OCI-LY1 (cell line): ENCODE measurements at regions not wholly inside any gene's neighbourhood (a gene's known extent, or its start where the extent isn't known, plus 50 kb on each side); places are given as distances from the start of the nearest gene placed in this dataset.

Experiments
- H2AFZ ChIP-seq: fragments of 200-600 bp; sonication (generic), shearing (Covaris generic); 2 replicates; pipeline ENCODE4 v1.6.0; 2014; ENCODE audit warnings: antibody characterized with exemption, mild to moderate bottlenecking, low read length
- H3F3A ChIP-seq: fragments of 200-600 bp; sonication (generic), shearing (Covaris generic); 2 replicates; pipeline ENCODE4 v1.6.0; 2014; ENCODE audit warnings: mild to moderate bottlenecking, antibody characterized with exemption, low read length, moderate library complexity; ENCODE audit not compliant: insufficient read depth
- H3K27ac ChIP-seq: fragments of 200-600 bp; sonication (generic); 2 replicates; pipeline ENCODE4 v1.5.1; 2014; ENCODE audit warnings: low read length, mixed run types, mild to moderate bottlenecking, low read depth; ENCODE audit not compliant: poor library complexity, severe bottlenecking
- H3K27me3 ChIP-seq: fragments of 200-600 bp; sonication (generic); 2 replicates; pipeline ENCODE4 v1.6.0; 2014; ENCODE audit warnings: antibody characterized with exemption, mild to moderate bottlenecking, low read length, moderate library complexity; ENCODE audit not compliant: insufficient read depth
- H3K36me3 ChIP-seq: fragments of 200-600 bp; sonication (generic); 2 replicates; pipeline ENCODE4 v1.6.1; 2014; ENCODE audit warnings: mild to moderate bottlenecking, antibody characterized with exemption, low read length, moderate library complexity, mixed read lengths; ENCODE audit not compliant: insufficient read depth
- H3K4me1 ChIP-seq: fragments of 200-600 bp; sonication (generic); 2 replicates; pipeline ENCODE4 v1.5.1; 2014; ENCODE audit warnings: mild to moderate bottlenecking, low read length, moderate library complexity; ENCODE audit not compliant: insufficient read depth, severe bottlenecking
- H3K4me2 ChIP-seq: fragments of 200-600 bp; sonication (generic), shearing (Covaris generic); 2 replicates; pipeline ENCODE4 v1.6.1; 2014; ENCODE audit warnings: low read length
- H3K4me3 ChIP-seq: fragments of 200-600 bp; sonication (generic); 2 replicates; pipeline ENCODE4 v1.5.1; 2014; ENCODE audit warnings: low read length, low read depth, mild to moderate bottlenecking, mixed read lengths; ENCODE audit not compliant: poor library complexity, severe bottlenecking
- H3K79me2 ChIP-seq: fragments of 200-600 bp; shearing (Covaris generic); 2 replicates; pipeline ENCODE4 v1.6.1; 2016; ENCODE audit warnings: mixed run types, low read length, mixed read lengths; ENCODE audit not compliant: insufficient read depth
- H3K9ac ChIP-seq: fragments of 200-600 bp; sonication (generic), shearing (Covaris generic); 2 replicates; pipeline ENCODE4 v1.6.1; 2014; ENCODE audit warnings: mild to moderate bottlenecking, low read length, mixed read lengths
- H3K9me2 ChIP-seq: fragments of 200-600 bp; sonication (generic), shearing (Covaris generic); 2 replicates; pipeline ENCODE4 v1.6.1; 2014; ENCODE audit warnings: low read depth, mild to moderate bottlenecking, low read length, mixed read lengths
- H3K9me3 ChIP-seq: fragments of 200-600 bp; shearing (Covaris generic); 2 replicates; pipeline ENCODE4 v1.6.1; 2014; ENCODE audit warnings: low read length, mixed read lengths
- H4K20me1 ChIP-seq: fragments of 200-600 bp; sonication (generic), shearing (Covaris generic); 2 replicates; pipeline ENCODE4 v1.6.0; 2016; ENCODE audit warnings: mild to moderate bottlenecking, low read length; ENCODE audit not compliant: insufficient read depth
- EZH2 ChIP-seq: fragments of 200-600 bp; sonication (generic), shearing (Covaris generic); IDR thresholded peaks from 2 replicates; pipeline ENCODE4 v1.8.0; 2017; ENCODE audit warnings: borderline replicate concordance, mixed run types, mild to moderate bottlenecking, antibody characterized with exemption, low read length, moderate library complexity, mixed read lengths
- TF ChIP-seq, protein P1 (sequence below): fragments of 200-600 bp; sonication (generic), shearing (Covaris generic); IDR thresholded peaks from 2 replicates; pipeline ENCODE4 v1.5.1; 2017; ENCODE audit warnings: mild to moderate bottlenecking, antibody characterized with exemption, low read length, moderate library complexity, mixed read lengths

DNA sequence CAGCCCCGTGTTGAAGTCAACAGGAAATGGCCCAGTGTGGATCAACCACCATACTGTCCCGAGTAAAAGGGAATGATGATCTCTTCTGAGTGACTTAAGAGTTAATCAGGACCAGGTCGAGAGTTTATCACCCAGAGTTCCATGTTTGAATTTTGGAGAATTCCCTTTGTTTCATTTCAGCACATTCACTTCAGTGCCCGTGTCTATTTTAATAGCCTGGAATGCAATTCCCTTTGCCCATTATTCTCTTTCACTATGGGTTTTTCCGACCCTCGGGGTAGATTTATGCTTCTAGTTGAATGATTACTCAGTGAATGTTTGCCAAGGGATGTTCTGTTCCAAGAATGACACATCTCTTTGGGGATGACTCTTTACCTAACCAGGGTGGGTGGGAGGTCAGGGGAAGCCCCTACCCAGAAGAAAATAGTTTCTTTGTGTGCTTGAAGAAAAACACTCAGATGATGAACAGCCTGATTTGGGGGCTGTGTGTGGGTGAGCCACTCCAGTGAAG is 594.9 kb downstream of the INHBA start:
- H3K4me2 ChIP-seq, result no peak overlapping the region
- no peaks in the 10 kb centered on the region for H3K79me2 ChIP-seq
- no peaks in the 10 kb centered on the region for H4K20me1 ChIP-seq
- no peaks in the 10 kb centered on the region for H3K36me3 ChIP-seq
- no peaks in the 10 kb centered on the region for H3K27me3 ChIP-seq
- no peaks in the 10 kb centered on the region for H3K9me2 ChIP-seq
- H3K4me3 ChIP-seq, result no peak overlapping the region
- H3K9me3 ChIP-seq, result no peaks in the 10 kb centered on the region
- H3F3A ChIP-seq, result no peaks in the 10 kb centered on the region
- no peak overlapping the region for H3K9ac ChIP-seq
- TF ChIP-seq, protein P1, sequence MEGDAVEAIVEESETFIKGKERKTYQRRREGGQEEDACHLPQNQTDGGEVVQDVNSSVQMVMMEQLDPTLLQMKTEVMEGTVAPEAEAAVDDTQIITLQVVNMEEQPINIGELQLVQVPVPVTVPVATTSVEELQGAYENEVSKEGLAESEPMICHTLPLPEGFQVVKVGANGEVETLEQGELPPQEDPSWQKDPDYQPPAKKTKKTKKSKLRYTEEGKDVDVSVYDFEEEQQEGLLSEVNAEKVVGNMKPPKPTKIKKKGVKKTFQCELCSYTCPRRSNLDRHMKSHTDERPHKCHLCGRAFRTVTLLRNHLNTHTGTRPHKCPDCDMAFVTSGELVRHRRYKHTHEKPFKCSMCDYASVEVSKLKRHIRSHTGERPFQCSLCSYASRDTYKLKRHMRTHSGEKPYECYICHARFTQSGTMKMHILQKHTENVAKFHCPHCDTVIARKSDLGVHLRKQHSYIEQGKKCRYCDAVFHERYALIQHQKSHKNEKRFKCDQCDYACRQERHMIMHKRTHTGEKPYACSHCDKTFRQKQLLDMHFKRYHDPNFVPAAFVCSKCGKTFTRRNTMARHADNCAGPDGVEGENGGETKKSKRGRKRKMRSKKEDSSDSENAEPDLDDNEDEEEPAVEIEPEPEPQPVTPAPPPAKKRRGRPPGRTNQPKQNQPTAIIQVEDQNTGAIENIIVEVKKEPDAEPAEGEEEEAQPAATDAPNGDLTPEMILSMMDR, result no peak
- no peak for TF ChIP-seq EZH2
- H3K4me1 ChIP-seq, result no peaks in the 10 kb centered on the region
- H2AFZ ChIP-seq, result no peak overlapping the region
- H3K27ac ChIP-seq, result no peak overlapping the region

DNA sequence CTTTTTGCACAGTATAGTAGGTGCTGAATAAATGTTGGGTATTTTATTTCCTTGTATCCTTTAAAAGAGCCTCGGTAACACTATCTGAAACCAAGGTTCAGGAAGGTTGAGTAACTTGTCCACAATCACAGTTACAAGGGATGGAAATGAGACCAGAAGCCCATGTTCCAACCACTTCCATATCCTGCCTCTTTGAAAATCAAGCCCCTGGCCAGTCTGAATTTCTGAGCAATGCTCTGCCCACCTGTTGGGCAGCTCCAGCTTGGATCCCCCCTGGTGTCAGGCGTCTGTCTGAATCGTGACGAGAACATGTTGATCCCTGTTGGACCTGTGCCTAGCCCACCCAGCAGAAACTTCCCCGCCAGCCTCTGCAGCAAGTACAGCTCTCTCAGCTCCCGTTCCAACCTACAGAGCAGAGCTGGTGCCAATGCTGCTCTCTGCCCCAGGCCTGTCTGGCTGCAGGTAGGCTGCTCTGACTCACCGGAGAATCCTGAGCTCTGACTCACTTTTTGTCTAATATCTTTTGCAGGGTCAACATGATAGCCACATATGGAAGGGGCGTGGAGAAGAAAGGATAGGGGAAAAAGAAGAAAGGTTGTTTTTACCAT is 595.5 kb downstream of the INHBA start:
- H4K20me1 ChIP-seq, result no peaks in the 10 kb centered on the region
- no peaks in the 10 kb centered on the region for H3K4me1 ChIP-seq
- H3K4me3 ChIP-seq, result no peak overlapping the region
- H3K9me2 ChIP-seq, result no peaks in the 10 kb centered on the region
- H3F3A ChIP-seq, result no peaks in the 10 kb centered on the region
- H2AFZ ChIP-seq, result no peak overlapping the region
- H3K4me2 ChIP-seq, result no peak overlapping the region
- H3K36me3 ChIP-seq, result no peaks in the 10 kb centered on the region
- no peaks in the 10 kb centered on the region for H3K27me3 ChIP-seq
- no peak overlapping the region for H3K27ac ChIP-seq
- TF ChIP-seq EZH2, result no peak
- TF ChIP-seq, protein P1, result no peak
- H3K9me3 ChIP-seq, result no peaks in the 10 kb centered on the region
- no peak overlapping the region for H3K9ac ChIP-seq
- no peaks in the 10 kb centered on the region for H3K79me2 ChIP-seq

DNA sequence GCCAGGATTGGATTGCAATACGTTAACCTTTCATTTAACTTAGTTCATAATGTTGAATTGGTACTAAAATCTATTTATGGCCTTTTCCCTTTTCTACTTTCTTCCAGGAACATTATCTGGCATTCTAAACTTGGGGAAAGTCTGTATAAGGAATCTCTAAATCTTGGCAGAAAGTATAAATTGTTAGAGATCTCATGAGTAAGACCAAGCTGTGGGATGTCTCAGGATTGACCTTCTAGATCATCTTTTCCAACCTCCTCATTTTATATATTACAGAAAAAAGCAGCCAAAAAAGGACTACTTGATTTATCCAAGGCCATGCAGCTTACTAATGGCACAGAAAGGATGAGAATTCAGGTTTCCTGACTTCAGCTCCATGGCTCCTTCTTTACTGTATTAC is 598.3 kb downstream of the INHBA start:
- no peak overlapping the region for H3K4me2 ChIP-seq
- H2AFZ ChIP-seq, result no peak overlapping the region
- no peaks in the 10 kb centered on the region for H3F3A ChIP-seq
- no peaks in the 10 kb centered on the region for H3K4me1 ChIP-seq
- no peaks in the 10 kb centered on the region for H4K20me1 ChIP-seq
- no peaks in the 10 kb centered on the region for H3K9me2 ChIP-seq
- no peaks in the 10 kb centered on the region for H3K79me2 ChIP-seq
- H3K36me3 ChIP-seq, result no peaks in the 10 kb centered on the region
- H3K27ac ChIP-seq, result no peak overlapping the region
- TF ChIP-seq, protein P1, result no peak
- no peak for TF ChIP-seq EZH2
- H3K4me3 ChIP-seq, result no peak overlapping the region
- H3K27me3 ChIP-seq, result no peaks in the 10 kb centered on the region
- H3K9me3 ChIP-seq, result no peaks in the 10 kb centered on the region
- no peak overlapping the region for H3K9ac ChIP-seq
